HFFc6 (cell line): ENCODE measurements at regions not wholly inside any gene's neighbourhood (a gene's known extent, or its start where the extent isn't known, plus 50 kb on each side); places are given as distances from the start of the nearest gene placed in this dataset.

Experiments used
- DNase-seq: peaks from one replicate; pipeline ENCODE4 v3.0.0-alpha.2; 2018
- H3K27ac Mint-ChIP-seq: 2 replicates; pipeline ENCODE4 v1.8.0; 2020; ENCODE audit warnings: mild to moderate bottlenecking, mixed read lengths
- H3K27me3 Mint-ChIP-seq: 2 replicates; pipeline ENCODE4 v1.8.0; 2021; ENCODE audit warnings: mild to moderate bottlenecking, moderate library complexity, mixed read lengths; ENCODE audit not compliant: insufficient read depth
- H3K36me3 Mint-ChIP-seq: 2 replicates; pipeline ENCODE4 v1.8.0; 2021; ENCODE audit warnings: low read depth, mixed read lengths
- H3K4me1 Mint-ChIP-seq: 2 replicates; pipeline ENCODE4 v1.8.0; 2020; ENCODE audit warnings: low read depth, mixed read lengths
- H3K4me3 Mint-ChIP-seq: 2 replicates; pipeline ENCODE4 v1.8.0; 2020; ENCODE audit warnings: mild to moderate bottlenecking, moderate library complexity, mixed read lengths
- H3K9me3 Mint-ChIP-seq: 2 replicates; pipeline ENCODE4 v1.8.0; 2020; ENCODE audit warnings: mild to moderate bottlenecking, mixed read lengths
- CTCF ChIP-seq: fragments of 200-600 bp; sonication (generic); IDR thresholded peaks from 2 replicates; pipeline ENCODE4 v1.5.0; 2021; ENCODE audit warnings: antibody characterized with exemption, mild to moderate bottlenecking

- DNase-seq = peak; percentile 39
- no peak overlapping the region for H3K27ac Mint-ChIP-seq
- peaks cover 2% of the 10 kb centered on the region; the same call in 1 of the 2 replicates for H3K27me3 Mint-ChIP-seq
- peaks cover 35% of the 10 kb centered on the region for H3K9me3 Mint-ChIP-seq
- H3K4me3 Mint-ChIP-seq = no peak overlapping the region
- H3K4me1 Mint-ChIP-seq = no peaks in the 10 kb centered on the region
- 0 out of 2 replicates have a peak, but pooled peaks cover 6% of the 10 kb centered on the region for H3K36me3 Mint-ChIP-seq
- no peak for TF ChIP-seq CTCF
These were observed 260.7 kb upstream of the SFRP2 start for GRCh38 chr4:154049457-154050181.

- no peaks in the 10 kb centered on the region for H3K4me1 Mint-ChIP-seq
- peaks cover 31% of the 10 kb centered on the region for H3K9me3 Mint-ChIP-seq
- 0 out of 2 replicates have a peak, but pooled peaks cover 6% of the 10 kb centered on the region for H3K36me3 Mint-ChIP-seq
- peaks cover 4% of the 10 kb centered on the region; the same call in 1 of the 2 replicates for H3K27me3 Mint-ChIP-seq
- no peak overlapping the region for H3K27ac Mint-ChIP-seq
- no peak for DNase-seq
- H3K4me3 Mint-ChIP-seq = no peak overlapping the region
- TF ChIP-seq CTCF = no peak
These were observed 258.9 kb upstream of the SFRP2 start for GRCh38 chr4:154047733-154048132.

GRCh38 chr4:154044742-154045485 is 256.0 kb upstream of the SFRP2 start:
- no peak for TF ChIP-seq CTCF
- H3K9me3 Mint-ChIP-seq = peaks cover 33% of the 10 kb centered on the region
- peaks cover 4% of the 10 kb centered on the region; the same call in 1 of the 2 replicates for H3K27me3 Mint-ChIP-seq
- no peak overlapping the region for H3K4me3 Mint-ChIP-seq
- H3K27ac Mint-ChIP-seq = no peak overlapping the region
- 0 out of 2 replicates have a peak, but pooled peaks cover 6% of the 10 kb centered on the region for H3K36me3 Mint-ChIP-seq
- DNase-seq = no peak
- H3K4me1 Mint-ChIP-seq = no peaks in the 10 kb centered on the region

GRCh38 chr4:154044108-154044531 is 255.2 kb upstream of the SFRP2 start:
- Mint-ChIP-seq H3K27ac (no peak overlapping the region), H3K4me3 (no peak overlapping the region), H3K27me3 (peaks cover 4% of the 10 kb centered on the region; the same call in 1 of the 2 replicates), H3K9me3 (peaks cover 31% of the 10 kb centered on the region), H3K36me3 (0 out of 2 replicates have a peak, but pooled peaks cover 6% of the 10 kb centered on the region), H3K4me1 (no peaks in the 10 kb centered on the region)
- no peak for DNase-seq
- no peak for TF ChIP-seq CTCF

GRCh38 chr4:154041640-154042039 is 252.8 kb upstream of the SFRP2 start:
- Mint-ChIP-seq H3K9me3 (peaks cover 26% of the 10 kb centered on the region), H3K27me3 (peaks cover 4% of the 10 kb centered on the region; the same call in 1 of the 2 replicates), H3K27ac (no peak overlapping the region), H3K4me1 (no peaks in the 10 kb centered on the region), H3K36me3 (0 out of 2 replicates have a peak, but pooled peaks cover under 1% of the 10 kb centered on the region), H3K4me3 (no peak overlapping the region)
- TF ChIP-seq CTCF = no peak
- no peak for DNase-seq
